GM12878 (cell line): ENCODE measurements at regions not wholly inside any gene's neighbourhood (a gene's known extent, or its start where the extent isn't known, plus 50 kb on each side); places are given as distances from the start of the nearest gene placed in this dataset.

ENCODE experiments used
- ATAC-seq: fragments of 200-7000 bp; cut with Tn5 transposase; 3 replicates; pipeline ENCODE4 v1.9.1; 2020; ENCODE audit warnings: mild to moderate bottlenecking, moderate library complexity
- BruUV-seq: library from RNA; stranded (reverse); fragments of 400-500 nt; replicated peaks from 2 replicates; lab custom pipeline; 2021; lab: Mats Ljungman, UMichigan
- CTCF ChIA-PET: fragments of 300-600 bp; sonication (Branson Sonifier 250); formaldehyde crosslinking; extraction: SDS; loops from one replicate; lab custom pipeline; 2021; ENCODE audit warnings: inconsistent platforms; lab: Yijun Ruan, JAX
- POLR2A ChIA-PET: fragments of 350-600 bp; formaldehyde crosslinking; extraction: SDS; loops from one replicate; lab custom pipeline; 2021; ENCODE audit warnings: inconsistent platforms; lab: Charles Lee
- RAD21 ChIA-PET: fragments of 300-600 bp; sonication (Branson Sonifier 250); formaldehyde crosslinking; loops from one replicate; lab custom pipeline; 2023; ENCODE audit warnings: antibody characterized with exemption; ENCODE audit not compliant: unreplicated experiment; lab: Charles Lee
- SMC1A ChIA-PET: fragments of 300-600 bp; sonication (Branson Sonifier 250); formaldehyde crosslinking; loops from one replicate; lab custom pipeline; 2023; ENCODE audit not compliant: unreplicated experiment, uncharacterized antibody; lab: Charles Lee
- DNase-seq: peaks from one replicate; pipeline ENCODE4 v3.0.0-alpha.2; 2011; ENCODE audit warnings: low read depth, low spot score
- FAIRE-seq: peaks from 3 replicates; lab custom pipeline; 2011; peaks lifted over from hg19 to GRCh38; lab: Jason Lieb, UNC
- H2AFZ ChIP-seq: 2 replicates; pipeline ENCODE4 v1.6.0; 2011; ENCODE audit warnings: low read depth, low read length, control low read depth; ENCODE audit not compliant: control insufficient read depth
- H3K27ac ChIP-seq: 2 replicates; pipeline ENCODE4 v1.5.1; 2011; ENCODE audit warnings: control low read depth; ENCODE audit not compliant: control insufficient read depth, insufficient read depth
- H3K27me3 ChIP-seq, 2 experiments: replicated peaks in 1 of 2; 2 replicates each; pipeline versions ENCODE4 v1.6.0 to v1.6.1; 2011; ENCODE audit warnings: low read length in 1 of 2; ENCODE audit not compliant: control insufficient read depth in 2 of 2, insufficient read depth in 2 of 2
- H3K36me3 ChIP-seq, 2 experiments: 2 replicates each; pipeline ENCODE4 v1.5.1; 2011; ENCODE audit warnings: low read length in 1 of 2; ENCODE audit not compliant: control insufficient read depth in 2 of 2, insufficient read depth in 2 of 2
- H3K4me1 ChIP-seq: 2 replicates; pipeline ENCODE4 v1.6.1; 2011; ENCODE audit warnings: mild to moderate bottlenecking, low read length, moderate library complexity, mixed read lengths; ENCODE audit not compliant: control insufficient read depth, insufficient read depth
- H3K4me2 ChIP-seq: 2 replicates; pipeline ENCODE4 v1.6.0; 2011; ENCODE audit warnings: control low read depth; ENCODE audit not compliant: control insufficient read depth, insufficient read depth
- H3K4me3 ChIP-seq: fragments of 200-600 bp; sonication (generic); 2 replicates; pipeline ENCODE4 v1.5.1; 2016
- H3K79me2 ChIP-seq: 2 replicates; pipeline ENCODE4 v1.6.0; 2011; ENCODE audit warnings: low read length; ENCODE audit not compliant: control insufficient read depth, insufficient read depth
- H3K9ac ChIP-seq: 2 replicates; pipeline ENCODE4 v1.8.0; 2011; ENCODE audit warnings: low read length, control low read depth, mixed read lengths; ENCODE audit not compliant: control insufficient read depth, insufficient read depth
- H3K9me3 ChIP-seq: replicated peaks from 3 replicates; pipeline ENCODE4 v1.5.1; 2011; ENCODE audit warnings: mild to moderate bottlenecking, low read length; ENCODE audit not compliant: control insufficient read depth, insufficient read depth
- H4K20me1 ChIP-seq: 2 replicates; pipeline ENCODE4 v1.6.0; 2011; ENCODE audit not compliant: control insufficient read depth, insufficient read depth
- BHLHE40 ChIP-seq, 2 experiments: fragments of 450-650 bp in 1 of 2; IDR thresholded peaks; 2 replicates each; pipeline ENCODE4 v1.6.1; 2011 to 2017; ENCODE audit warnings: low read depth in 2 of 2, borderline replicate concordance in 1 of 2, improper control_type of control experiment in 1 of 2, low read length in 1 of 2, mild to moderate bottlenecking in 1 of 2
- CHD4 ChIP-seq: fragments of 200-600 bp; sonication (generic); IDR thresholded peaks from 2 replicates; pipeline ENCODE4 v1.6.1; 2016; ENCODE audit warnings: mild to moderate bottlenecking
- EGR1 ChIP-seq, 2 experiments: IDR thresholded peaks; 1 replicate in 1 of 2; 2 replicates in 1 of 2; pipeline ENCODE4 v1.6.1; 2011 to 2012; ENCODE audit warnings: low read depth in 2 of 2, low read length in 2 of 2, borderline replicate concordance in 1 of 2, mild to moderate bottlenecking in 1 of 2, moderate library complexity in 1 of 2
- EP300 ChIP-seq, 2 experiments: fragments of 150-350 bp in 1 of 2; IDR thresholded peaks; 2 replicates each; pipeline ENCODE4 v1.6.1; 2011 to 2012; ENCODE audit warnings: low read depth in 2 of 2, low read length in 2 of 2, borderline replicate concordance in 1 of 2, improper control_type of control experiment in 1 of 2, inconsistent platforms in 1 of 2; ENCODE audit not compliant: control insufficient read depth in 1 of 2
- MYC ChIP-seq: IDR thresholded peaks from 2 replicates; pipeline ENCODE4 v1.6.1; 2011; ENCODE audit warnings: mild to moderate bottlenecking, low read length, moderate library complexity, inconsistent platforms; ENCODE audit not compliant: insufficient read depth, insufficient replicate concordance, insufficient read length, severe bottlenecking
- NFYB ChIP-seq: IDR thresholded peaks from 2 replicates; pipeline ENCODE4 v1.6.1; 2011; ENCODE audit warnings: low read depth, mild to moderate bottlenecking, low read length, improper control_type of control experiment, moderate library complexity; ENCODE audit not compliant: insufficient read depth
- PAX5 ChIP-seq: IDR thresholded peaks from 2 replicates; pipeline ENCODE4 v1.6.1; 2011; ENCODE audit warnings: low read depth, low read length, borderline replicate concordance
- PML ChIP-seq: IDR thresholded peaks from 2 replicates; pipeline ENCODE4 v1.6.1; 2012; ENCODE audit warnings: low read length, inconsistent platforms
- RCOR1 ChIP-seq: conservative IDR thresholded peaks from 2 replicates; pipeline ENCODE4 v1.6.1; 2012; ENCODE audit warnings: low read depth, low read length, improper control_type of control experiment
- SMC3 ChIP-seq: IDR thresholded peaks from 2 replicates; pipeline ENCODE4 v1.6.1; 2011; ENCODE audit warnings: low read length, improper control_type of control experiment, borderline replicate concordance
- SREBF1 ChIP-seq: IDR thresholded peaks from 2 replicates; pipeline ENCODE4 v1.6.1; 2012; ENCODE audit warnings: mild to moderate bottlenecking, low read length
- TAF1 ChIP-seq: IDR thresholded peaks from 2 replicates; pipeline ENCODE4 v1.6.1; 2011; ENCODE audit warnings: mild to moderate bottlenecking, low read depth, low read length, borderline replicate concordance
- TCF12 ChIP-seq: IDR thresholded peaks from 2 replicates; pipeline ENCODE4 v1.6.1; 2011; ENCODE audit warnings: low read depth, mild to moderate bottlenecking, low read length
- TCF7 ChIP-seq: IDR thresholded peaks from 2 replicates; pipeline ENCODE4 v1.6.1; 2014; ENCODE audit warnings: antibody characterized with exemption, borderline replicate concordance
- YY1 ChIP-seq: IDR thresholded peaks from 2 replicates; pipeline ENCODE4 v1.6.1; 2011; ENCODE audit warnings: low read depth, mild to moderate bottlenecking, low read length
- WGBS: methylation state at CpG from one replicate; pipeline ENCODE4 v1.1.6; 2016; ENCODE audit warnings: low lambda C conversion rate; ENCODE audit not compliant: insufficient replicate concordance, insufficient coverage; ENCODE audit errors: missing lambda C conversion rate; 5-methylcytosine and 5-hydroxymethylcytosine counted together
- in situ Hi-C: fragments of 300-500 bp; cut with MboI; formaldehyde crosslinking; loops from 9 replicates; pipeline ENCODE4 v1.14.3; 2018; ENCODE audit warnings: mixed read lengths
- intact Hi-C: fragments of 100-400 bp; cut with micrococcal nuclease; formaldehyde crosslinking; loops from one replicate; pipeline ENCODE4 v1.14.2; 2022; ENCODE audit not compliant: unreplicated experiment
- TF ChIP-seq, protein P1 (sequence below): fragments of 450-650 bp; IDR thresholded peaks from 2 replicates; pipeline ENCODE4 v1.6.1; 2018; ENCODE audit warnings: borderline replicate concordance, mild to moderate bottlenecking; ENCODE audit not compliant: partially characterized antibody
- TF ChIP-seq, protein P2 (sequence below): fragments of 450-650 bp; IDR thresholded peaks from 2 replicates; pipeline ENCODE4 v1.6.1; 2017; ENCODE audit warnings: low read depth, mild to moderate bottlenecking, moderate library complexity
- TF ChIP-seq, protein P3 (sequence below): fragments of 150-350 bp; IDR thresholded peaks from 2 replicates; pipeline ENCODE4 v1.6.1; 2014; ENCODE audit warnings: mild to moderate bottlenecking, low read depth, low read length

DNA sequence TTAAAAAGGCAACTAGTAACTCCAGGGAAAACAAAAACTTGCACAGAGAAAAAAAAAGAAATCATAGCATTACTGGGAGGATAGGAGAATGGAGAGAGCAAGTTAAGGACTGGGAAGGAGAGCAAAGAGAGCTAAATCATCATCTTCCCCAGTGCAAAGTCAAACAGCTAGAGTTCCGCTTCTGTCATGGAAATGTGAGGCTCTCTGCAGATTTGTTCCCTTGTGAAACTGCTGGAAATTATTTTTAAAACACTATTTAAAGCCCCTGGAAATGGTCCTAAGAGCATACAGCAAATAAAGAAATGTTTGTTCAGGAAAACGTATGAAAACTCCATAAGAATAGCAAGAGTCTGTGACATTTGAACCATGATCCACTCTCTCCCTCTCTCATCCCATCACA, 64.6 kb downstream of the CAMK2N1 start (continued):
- TF ChIP-seq PAX5 (no peak), NFYB (no peak), TCF12 (no peak), MYC (no peak), EP300 (IDR thresholded peaks at IDR 0.05; ENCODE audit: borderline replicate concordance in 1 of 2, control insufficient read depth in 1 of 2, low read depth in 2 of 2, low read length in 2 of 2) (no peak), CHD4 (no peak), BHLHE40 (IDR thresholded peaks at IDR 0.05; ENCODE audit: borderline replicate concordance in 1 of 2, low read depth in 2 of 2, low read length in 1 of 2) (no peak), PML (no peak), YY1 (no peak), SREBF1 (no peak)

DNA sequence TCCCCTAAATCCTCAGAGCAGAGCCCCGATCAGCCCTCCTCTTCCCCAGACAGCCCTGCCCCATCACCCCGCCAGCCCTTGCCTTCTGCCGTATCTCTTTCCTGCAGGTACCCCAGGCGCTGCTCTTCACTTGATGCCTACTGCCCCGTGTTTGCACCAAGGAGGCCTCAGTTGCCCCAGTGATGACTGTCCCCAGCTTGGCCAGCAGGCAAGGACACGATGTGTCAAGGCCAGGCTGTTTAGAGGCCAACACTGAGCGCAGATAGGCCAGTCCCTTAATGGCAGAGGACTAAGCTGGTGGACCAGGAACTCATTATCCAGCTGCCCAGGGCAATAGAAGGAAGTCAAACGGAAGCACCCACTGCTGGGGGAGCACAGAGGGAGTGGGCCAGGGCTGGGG, 68.4 kb downstream of the CAMK2N1 start:
- no TSS peak for BruUV-seq
- H3K9me3 ChIP-seq, result no peaks in the 10 kb centered on the region; the same call in 2 of the 3 replicates
- ChIA-PET SMC1A (no interaction called here), RAD21 (no interaction called here), CTCF (no interaction called here), POLR2A (no interaction called here)
- no peaks in the 10 kb centered on the region for H3K4me1 ChIP-seq
- ATAC-seq (no peak), DNase-seq (no peak), FAIRE-seq (no peak)
- H2AFZ ChIP-seq, result no peak overlapping the region
- no peaks in the 10 kb centered on the region for H4K20me1 ChIP-seq
- in situ Hi-C loops, result no loop called here
- no peaks in the 10 kb centered on the region for H3K79me2 ChIP-seq
- no peak overlapping the region for H3K27ac ChIP-seq
- H3K27me3 ChIP-seq, result no peaks in the 10 kb centered on the region; a peak in 1 of 4 replicates
- H3K4me2 ChIP-seq, result no peak overlapping the region
- H3K9ac ChIP-seq, result no peak overlapping the region
- no peak overlapping the region for H3K4me3 ChIP-seq
- WGBS, result 11% methylated on average over 8 of the region's 8 CpGs
- no peaks in the 10 kb centered on the region for H3K36me3 ChIP-seq
- intact Hi-C loops, result no loop called here
- TF ChIP-seq TCF7, result no peak
- TF ChIP-seq CHD4, result no peak
- TF ChIP-seq EGR1 (IDR thresholded peaks at IDR 0.05; ENCODE audit: borderline replicate concordance in 1 of 2, low read depth in 2 of 2, low read length in 2 of 2), result no peak
- no peak for TF ChIP-seq TAF1
- TF ChIP-seq, protein P1, sequence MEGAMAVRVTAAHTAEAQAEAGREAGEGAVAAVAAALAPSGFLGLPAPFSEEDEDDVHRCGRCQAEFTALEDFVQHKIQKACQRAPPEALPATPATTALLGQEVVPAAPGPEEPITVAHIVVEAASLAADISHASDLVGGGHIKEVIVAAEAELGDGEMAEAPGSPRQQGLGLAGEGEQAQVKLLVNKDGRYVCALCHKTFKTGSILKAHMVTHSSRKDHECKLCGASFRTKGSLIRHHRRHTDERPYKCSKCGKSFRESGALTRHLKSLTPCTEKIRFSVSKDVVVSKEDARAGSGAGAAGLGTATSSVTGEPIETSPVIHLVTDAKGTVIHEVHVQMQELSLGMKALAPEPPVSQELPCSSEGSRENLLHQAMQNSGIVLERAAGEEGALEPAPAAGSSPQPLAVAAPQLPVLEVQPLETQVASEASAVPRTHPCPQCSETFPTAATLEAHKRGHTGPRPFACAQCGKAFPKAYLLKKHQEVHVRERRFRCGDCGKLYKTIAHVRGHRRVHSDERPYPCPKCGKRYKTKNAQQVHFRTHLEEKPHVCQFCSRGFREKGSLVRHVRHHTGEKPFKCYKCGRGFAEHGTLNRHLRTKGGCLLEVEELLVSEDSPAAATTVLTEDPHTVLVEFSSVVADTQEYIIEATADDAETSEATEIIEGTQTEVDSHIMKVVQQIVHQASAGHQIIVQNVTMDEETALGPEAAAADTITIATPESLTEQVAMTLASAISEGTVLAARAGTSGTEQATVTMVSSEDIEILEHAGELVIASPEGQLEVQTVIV, result no peak
- TF ChIP-seq, protein P2, sequence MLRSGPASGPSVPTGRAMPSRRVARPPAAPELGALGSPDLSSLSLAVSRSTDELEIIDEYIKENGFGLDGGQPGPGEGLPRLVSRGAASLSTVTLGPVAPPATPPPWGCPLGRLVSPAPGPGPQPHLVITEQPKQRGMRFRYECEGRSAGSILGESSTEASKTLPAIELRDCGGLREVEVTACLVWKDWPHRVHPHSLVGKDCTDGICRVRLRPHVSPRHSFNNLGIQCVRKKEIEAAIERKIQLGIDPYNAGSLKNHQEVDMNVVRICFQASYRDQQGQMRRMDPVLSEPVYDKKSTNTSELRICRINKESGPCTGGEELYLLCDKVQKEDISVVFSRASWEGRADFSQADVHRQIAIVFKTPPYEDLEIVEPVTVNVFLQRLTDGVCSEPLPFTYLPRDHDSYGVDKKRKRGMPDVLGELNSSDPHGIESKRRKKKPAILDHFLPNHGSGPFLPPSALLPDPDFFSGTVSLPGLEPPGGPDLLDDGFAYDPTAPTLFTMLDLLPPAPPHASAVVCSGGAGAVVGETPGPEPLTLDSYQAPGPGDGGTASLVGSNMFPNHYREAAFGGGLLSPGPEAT, result no peak
- TF ChIP-seq, protein P3, sequence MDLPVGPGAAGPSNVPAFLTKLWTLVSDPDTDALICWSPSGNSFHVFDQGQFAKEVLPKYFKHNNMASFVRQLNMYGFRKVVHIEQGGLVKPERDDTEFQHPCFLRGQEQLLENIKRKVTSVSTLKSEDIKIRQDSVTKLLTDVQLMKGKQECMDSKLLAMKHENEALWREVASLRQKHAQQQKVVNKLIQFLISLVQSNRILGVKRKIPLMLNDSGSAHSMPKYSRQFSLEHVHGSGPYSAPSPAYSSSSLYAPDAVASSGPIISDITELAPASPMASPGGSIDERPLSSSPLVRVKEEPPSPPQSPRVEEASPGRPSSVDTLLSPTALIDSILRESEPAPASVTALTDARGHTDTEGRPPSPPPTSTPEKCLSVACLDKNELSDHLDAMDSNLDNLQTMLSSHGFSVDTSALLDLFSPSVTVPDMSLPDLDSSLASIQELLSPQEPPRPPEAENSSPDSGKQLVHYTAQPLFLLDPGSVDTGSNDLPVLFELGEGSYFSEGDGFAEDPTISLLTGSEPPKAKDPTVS, result no peak
- TF ChIP-seq RCOR1, result no peak
- no peak for TF ChIP-seq SMC3
